Endodermal cell (in vitro differentiated cells): ENCODE measurements at regions not wholly inside any gene's neighbourhood (a gene's known extent, or its start where the extent isn't known, plus 50 kb on each side); places are given as distances from the start of the nearest gene placed in this dataset.

ENCODE experiments used
- DNase-seq: peaks from one replicate; pipeline ENCODE4 v3.0.0-alpha.2; 2017
- H3K27ac ChIP-seq: 2 replicates; pipeline ENCODE4 v1.5.1; 2013; ENCODE audit warnings: mild to moderate bottlenecking, low read depth, low read length, moderate library complexity
- H3K27me3 ChIP-seq: 2 replicates; pipeline ENCODE4 v1.6.1; 2013; ENCODE audit warnings: mild to moderate bottlenecking, low read length, moderate library complexity; ENCODE audit not compliant: insufficient read depth, control insufficient read depth, poor library complexity, severe bottlenecking
- H3K36me3 ChIP-seq: 2 replicates; pipeline ENCODE4 v1.7.0; 2013; ENCODE audit warnings: mild to moderate bottlenecking, low read length, moderate library complexity; ENCODE audit not compliant: control insufficient read depth, insufficient read depth
- H3K4me1 ChIP-seq: one replicate; pipeline ENCODE4 v1.7.0; 2013; ENCODE audit warnings: low read length; ENCODE audit not compliant: control insufficient read depth, insufficient read depth
- H3K4me3 ChIP-seq: 2 replicates; pipeline ENCODE4 v1.5.1; 2013; ENCODE audit warnings: mild to moderate bottlenecking, low read length, moderate library complexity
- H3K9ac ChIP-seq: 2 replicates; pipeline ENCODE4 v1.6.1; 2013; ENCODE audit warnings: mild to moderate bottlenecking, low read length, moderate library complexity; ENCODE audit not compliant: poor library complexity, severe bottlenecking; ENCODE audit errors: extremely low read depth
- H3K9me3 ChIP-seq: 2 replicates; pipeline ENCODE4 v1.6.1; 2013; ENCODE audit warnings: mild to moderate bottlenecking, low read length, moderate library complexity; ENCODE audit not compliant: control insufficient read depth
- H3K27ac Mint-ChIP-seq: 2 replicates; pipeline ENCODE4 v1.8.0; 2020; ENCODE audit warnings: mixed read lengths
- H3K27me3 Mint-ChIP-seq: 2 replicates; pipeline ENCODE4 v1.8.0; 2021; ENCODE audit warnings: mild to moderate bottlenecking, mixed read lengths; ENCODE audit not compliant: insufficient read depth
- H3K36me3 Mint-ChIP-seq: 2 replicates; pipeline ENCODE4 v1.8.0; 2020; ENCODE audit warnings: low read depth, mixed read lengths
- H3K4me1 Mint-ChIP-seq: 2 replicates; pipeline ENCODE4 v1.8.0; 2020; ENCODE audit warnings: mixed read lengths
- H3K4me3 Mint-ChIP-seq: 2 replicates; pipeline ENCODE4 v1.8.0; 2020; ENCODE audit warnings: mild to moderate bottlenecking, moderate library complexity, mixed read lengths
- H3K9me3 Mint-ChIP-seq: 2 replicates; pipeline ENCODE4 v1.8.0; 2020; ENCODE audit warnings: mild to moderate bottlenecking, mixed read lengths
- WGBS, 2 experiments: methylation state at CpG; one replicate each; pipeline versions ENCODE4 v1.1.5 to v1.1.7; 2013; ENCODE audit warnings: missing lambda C conversion rate in 2 of 2, mixed read lengths in 1 of 2; ENCODE audit not compliant: insufficient coverage in 1 of 2, insufficient read length in 1 of 2; 5-methylcytosine and 5-hydroxymethylcytosine counted together
- TF ChIP-seq, protein P1 (sequence below): fragments of 200-600 bp; sonication (generic); conservative IDR thresholded peaks from 2 replicates; pipeline ENCODE4 v1.5.0; 2021; ENCODE audit warnings: antibody characterized with exemption, mild to moderate bottlenecking

DNA sequence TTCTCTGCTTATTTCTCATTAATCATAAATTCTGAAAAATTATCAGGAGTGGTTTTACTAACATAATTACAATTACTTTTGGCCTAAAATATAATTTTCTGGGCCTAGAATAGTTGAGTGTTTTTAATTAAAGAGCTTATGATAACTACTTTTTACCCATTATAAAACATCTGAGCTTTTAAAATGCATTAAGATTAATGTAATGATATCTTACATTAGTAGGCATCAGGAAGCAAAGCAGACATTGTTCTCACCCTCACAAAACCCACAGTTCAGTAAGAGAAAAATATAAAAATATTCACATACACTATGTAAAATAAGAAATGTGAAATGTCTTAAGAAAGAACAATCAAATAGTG is 443.7 kb upstream of the SEMA3A start:
- TF ChIP-seq, protein P1, sequence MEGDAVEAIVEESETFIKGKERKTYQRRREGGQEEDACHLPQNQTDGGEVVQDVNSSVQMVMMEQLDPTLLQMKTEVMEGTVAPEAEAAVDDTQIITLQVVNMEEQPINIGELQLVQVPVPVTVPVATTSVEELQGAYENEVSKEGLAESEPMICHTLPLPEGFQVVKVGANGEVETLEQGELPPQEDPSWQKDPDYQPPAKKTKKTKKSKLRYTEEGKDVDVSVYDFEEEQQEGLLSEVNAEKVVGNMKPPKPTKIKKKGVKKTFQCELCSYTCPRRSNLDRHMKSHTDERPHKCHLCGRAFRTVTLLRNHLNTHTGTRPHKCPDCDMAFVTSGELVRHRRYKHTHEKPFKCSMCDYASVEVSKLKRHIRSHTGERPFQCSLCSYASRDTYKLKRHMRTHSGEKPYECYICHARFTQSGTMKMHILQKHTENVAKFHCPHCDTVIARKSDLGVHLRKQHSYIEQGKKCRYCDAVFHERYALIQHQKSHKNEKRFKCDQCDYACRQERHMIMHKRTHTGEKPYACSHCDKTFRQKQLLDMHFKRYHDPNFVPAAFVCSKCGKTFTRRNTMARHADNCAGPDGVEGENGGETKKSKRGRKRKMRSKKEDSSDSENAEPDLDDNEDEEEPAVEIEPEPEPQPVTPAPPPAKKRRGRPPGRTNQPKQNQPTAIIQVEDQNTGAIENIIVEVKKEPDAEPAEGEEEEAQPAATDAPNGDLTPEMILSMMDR: no peak

DNA sequence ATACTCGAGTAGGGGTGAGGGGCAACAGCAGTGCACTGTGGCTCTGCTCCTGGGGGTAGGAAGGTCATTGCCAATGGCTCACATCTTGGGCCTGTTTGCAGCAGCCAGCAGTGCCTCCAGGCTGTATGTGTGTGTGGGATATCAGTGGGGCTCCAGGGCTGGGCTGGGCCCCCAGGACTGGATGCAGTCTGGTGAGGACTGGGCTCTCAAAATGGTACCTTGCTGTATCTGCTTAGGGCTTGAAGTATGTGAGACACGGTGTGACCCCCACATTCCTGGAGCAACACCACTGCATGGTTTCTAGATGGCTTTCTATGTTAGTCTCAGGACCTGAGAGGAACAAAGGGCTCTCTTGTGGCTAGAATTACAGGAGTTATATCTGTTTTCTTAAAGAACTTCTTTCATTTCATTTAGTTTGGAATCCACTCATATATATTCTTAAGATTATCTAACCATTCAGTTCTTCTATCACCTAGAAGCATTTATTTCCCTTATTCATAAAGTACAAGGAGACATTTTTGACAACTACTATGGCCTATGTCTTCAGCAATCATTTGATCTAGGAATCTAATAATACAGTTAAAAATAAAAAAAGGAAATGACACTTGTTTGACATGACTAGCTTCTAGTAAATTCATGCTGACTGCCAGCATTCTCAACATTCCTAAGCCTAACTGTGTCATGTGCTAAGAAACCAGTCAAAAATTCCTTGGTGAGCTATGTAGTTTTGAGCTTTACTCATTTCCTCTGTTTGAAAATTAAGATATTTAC is 443.2 kb upstream of the SEMA3A start:
- Histone ChIP-seq H3K9me3 (peaks cover 47% of the 10 kb centered on the region), H3K4me3 (no peak overlapping the region), H3K4me1 (peaks cover 12% of the 10 kb centered on the region), H3K27me3 (no peaks in the 10 kb centered on the region), H3K27ac (peak overlapping the region; percentile 21), H3K9ac (peak overlapping the region; percentile 0), H3K36me3 (no peaks in the 10 kb centered on the region)
- no peak overlapping the region for H3K4me3 Mint-ChIP-seq
- TF ChIP-seq, protein P1: no peak
- peaks cover 21% of the 10 kb centered on the region for H3K4me1 Mint-ChIP-seq
- DNase-seq: peak; percentile 43
- WGBS, 2 experiments: 90% methylated on average over 2 of the region's 2 CpGs; no CpG with 5 or more reads in 1 of the 2 experiments
- H3K36me3 Mint-ChIP-seq: peaks cover 6% of the 10 kb centered on the region
- no peaks in the 10 kb centered on the region for H3K27me3 Mint-ChIP-seq
- H3K9me3 Mint-ChIP-seq: peaks cover 43% of the 10 kb centered on the region
- H3K27ac Mint-ChIP-seq: peak overlapping the region; percentile 52

More for the DNA sequence above, 443.7 kb upstream of the SEMA3A start:
- DNase-seq: no peak
- Mint-ChIP-seq H3K36me3 (peaks cover 2% of the 10 kb centered on the region), H3K9me3 (peaks cover 37% of the 10 kb centered on the region), H3K27ac (peak overlapping the region; percentile 52), H3K4me1 (peaks cover 23% of the 10 kb centered on the region), H3K4me3 (no peak overlapping the region), H3K27me3 (no peaks in the 10 kb centered on the region)
- H3K4me3 ChIP-seq: peak overlapping the region; percentile 1
- H3K36me3 ChIP-seq: no peaks in the 10 kb centered on the region
- H3K9ac ChIP-seq: peak overlapping the region; percentile 0
- no peak overlapping the region for H3K27ac ChIP-seq
- no peaks in the 10 kb centered on the region for H3K27me3 ChIP-seq
- peaks cover 43% of the 10 kb centered on the region for H3K9me3 ChIP-seq
- H3K4me1 ChIP-seq: peaks cover 12% of the 10 kb centered on the region

DNA sequence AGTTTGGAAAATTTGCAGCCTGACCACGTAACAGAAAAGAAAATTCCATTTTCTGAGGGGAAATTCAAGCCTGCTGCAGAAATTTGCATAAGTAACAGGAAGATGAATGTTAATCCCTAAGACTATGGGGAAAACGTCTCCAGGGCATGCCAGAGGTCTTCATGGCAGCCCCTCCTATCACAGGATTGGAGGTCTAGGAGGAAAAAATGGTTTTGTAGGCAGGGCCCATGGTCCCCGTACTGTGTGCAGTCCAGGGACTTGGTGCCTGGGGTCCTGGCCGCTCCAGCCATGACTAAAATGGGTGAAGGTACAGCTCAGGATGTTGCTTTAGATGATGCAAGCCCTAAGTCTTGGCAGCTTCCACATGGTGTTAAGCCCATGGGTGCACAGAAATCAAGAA is 437.3 kb upstream of the SEMA3A start:
- no peak overlapping the region for H3K27ac Mint-ChIP-seq
- DNase-seq: no peak
- TF ChIP-seq, protein P1: no peak
- Histone ChIP-seq H3K9me3 (peaks cover 58% of the 10 kb centered on the region), H3K4me3 (no peak overlapping the region), H3K27ac (no peak overlapping the region), H3K36me3 (no peaks in the 10 kb centered on the region), H3K9ac (no peak overlapping the region), H3K27me3 (no peaks in the 10 kb centered on the region), H3K4me1 (no peaks in the 10 kb centered on the region)
- H3K4me3 Mint-ChIP-seq: no peak overlapping the region
- no peaks in the 10 kb centered on the region for H3K27me3 Mint-ChIP-seq
- no peaks in the 10 kb centered on the region for H3K4me1 Mint-ChIP-seq
- H3K36me3 Mint-ChIP-seq: peaks cover 11% of the 10 kb centered on the region
- 93% methylated on average over 2 to 4 of the region's 4 CpGs for WGBS, 2 experiments
- H3K9me3 Mint-ChIP-seq: peaks cover 62% of the 10 kb centered on the region
